PFSK-1 (cell line): ENCODE measurements at regions not wholly inside any gene's neighbourhood (a gene's known extent, or its start where the extent isn't known, plus 50 kb on each side); places are given as distances from the start of the nearest gene placed in this dataset.

Experiments
- FOXP2 ChIP-seq: optimal IDR thresholded peaks from 2 replicates; pipeline ENCODE3; 2011; ENCODE audit warnings: borderline replicate concordance, control low read depth, inconsistent platforms; ENCODE audit not compliant: insufficient read depth; ENCODE audit errors: extremely low read length, extremely low read depth
- POLR2AphosphoS5 ChIP-seq: IDR thresholded peaks from 2 replicates; pipeline ENCODE4 v1.6.1; 2012; ENCODE audit warnings: low read depth, mild to moderate bottlenecking, control low read depth, low read length, moderate library complexity
- SIN3A ChIP-seq: IDR thresholded peaks from 2 replicates; pipeline ENCODE4 v1.6.1; 2012; ENCODE audit warnings: mild to moderate bottlenecking, low read length, moderate library complexity, borderline replicate concordance; ENCODE audit not compliant: insufficient read depth
- TAF1 ChIP-seq: IDR thresholded peaks from 2 replicates; pipeline ENCODE4 v1.6.1; 2012; ENCODE audit warnings: low read length, control low read depth, borderline replicate concordance; ENCODE audit not compliant: insufficient read depth
- TF ChIP-seq, protein P1 (sequence below), 2 experiments: IDR thresholded peaks; 2 replicates each; pipeline versions ENCODE4 v1.6.1 to v1.8.0; 2011 to 2012; ENCODE audit warnings: low read depth in 2 of 2, low read length in 2 of 2, control low read depth in 1 of 2, inconsistent platforms in 1 of 2, mild to moderate bottlenecking in 1 of 2, moderate library complexity in 1 of 2; ENCODE audit not compliant: insufficient read depth in 1 of 2

DNA sequence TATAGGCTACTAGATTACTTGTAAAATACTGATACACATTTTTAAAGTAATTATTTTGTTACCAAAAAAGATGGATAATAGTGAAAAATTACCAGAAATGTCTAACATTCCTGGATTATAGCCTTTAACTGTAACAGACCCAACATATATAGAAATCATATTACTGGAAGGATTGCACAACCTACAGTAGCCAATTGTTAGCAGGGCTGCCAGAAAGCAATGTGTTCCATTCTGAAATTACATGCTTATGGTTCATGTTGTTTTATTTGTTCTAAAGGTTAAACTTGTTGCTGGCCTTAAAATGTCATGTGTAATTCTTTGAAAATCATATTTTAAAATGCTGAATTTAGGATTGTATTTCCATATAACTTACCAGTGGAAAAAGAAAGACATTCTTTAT is 793.6 kb upstream of the ACVR2A start:
- TF ChIP-seq FOXP2 (no peak), TAF1 (no peak), POLR2AphosphoS5 (no peak), SIN3A (no peak)
- TF ChIP-seq, protein P1, sequence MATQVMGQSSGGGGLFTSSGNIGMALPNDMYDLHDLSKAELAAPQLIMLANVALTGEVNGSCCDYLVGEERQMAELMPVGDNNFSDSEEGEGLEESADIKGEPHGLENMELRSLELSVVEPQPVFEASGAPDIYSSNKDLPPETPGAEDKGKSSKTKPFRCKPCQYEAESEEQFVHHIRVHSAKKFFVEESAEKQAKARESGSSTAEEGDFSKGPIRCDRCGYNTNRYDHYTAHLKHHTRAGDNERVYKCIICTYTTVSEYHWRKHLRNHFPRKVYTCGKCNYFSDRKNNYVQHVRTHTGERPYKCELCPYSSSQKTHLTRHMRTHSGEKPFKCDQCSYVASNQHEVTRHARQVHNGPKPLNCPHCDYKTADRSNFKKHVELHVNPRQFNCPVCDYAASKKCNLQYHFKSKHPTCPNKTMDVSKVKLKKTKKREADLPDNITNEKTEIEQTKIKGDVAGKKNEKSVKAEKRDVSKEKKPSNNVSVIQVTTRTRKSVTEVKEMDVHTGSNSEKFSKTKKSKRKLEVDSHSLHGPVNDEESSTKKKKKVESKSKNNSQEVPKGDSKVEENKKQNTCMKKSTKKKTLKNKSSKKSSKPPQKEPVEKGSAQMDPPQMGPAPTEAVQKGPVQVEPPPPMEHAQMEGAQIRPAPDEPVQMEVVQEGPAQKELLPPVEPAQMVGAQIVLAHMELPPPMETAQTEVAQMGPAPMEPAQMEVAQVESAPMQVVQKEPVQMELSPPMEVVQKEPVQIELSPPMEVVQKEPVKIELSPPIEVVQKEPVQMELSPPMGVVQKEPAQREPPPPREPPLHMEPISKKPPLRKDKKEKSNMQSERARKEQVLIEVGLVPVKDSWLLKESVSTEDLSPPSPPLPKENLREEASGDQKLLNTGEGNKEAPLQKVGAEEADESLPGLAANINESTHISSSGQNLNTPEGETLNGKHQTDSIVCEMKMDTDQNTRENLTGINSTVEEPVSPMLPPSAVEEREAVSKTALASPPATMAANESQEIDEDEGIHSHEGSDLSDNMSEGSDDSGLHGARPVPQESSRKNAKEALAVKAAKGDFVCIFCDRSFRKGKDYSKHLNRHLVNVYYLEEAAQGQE (IDR thresholded peaks at IDR 0.05; ENCODE audit: insufficient read depth in 1 of 2, low read depth in 2 of 2, low read length in 2 of 2) = no peak

DNA sequence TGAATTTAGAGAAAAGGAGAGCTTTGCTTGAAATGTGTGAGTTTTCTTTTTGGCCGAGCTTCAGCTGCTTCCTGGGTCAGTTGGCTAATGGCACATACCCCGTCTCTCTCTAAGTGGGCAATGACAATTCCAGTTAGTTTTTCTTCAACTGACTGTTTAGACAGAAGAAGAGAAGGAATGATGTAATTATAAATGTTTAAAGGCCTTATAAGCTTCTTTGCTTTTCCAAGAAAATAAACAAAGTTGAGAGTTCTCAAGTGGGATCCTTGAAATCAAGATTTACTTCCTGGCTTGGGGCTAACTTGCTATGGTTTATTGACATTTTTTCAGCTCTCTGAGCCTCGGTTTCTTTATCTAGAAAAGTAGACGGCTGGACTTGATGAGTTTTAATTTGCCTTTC is 794.9 kb upstream of the ACVR2A start:
- TF ChIP-seq, protein P1 (IDR thresholded peaks at IDR 0.05; ENCODE audit: insufficient read depth in 1 of 2, low read depth in 2 of 2, low read length in 2 of 2) = no peak
- TF ChIP-seq TAF1 = no peak
- TF ChIP-seq POLR2AphosphoS5 = no peak
- TF ChIP-seq SIN3A = no peak
- TF ChIP-seq FOXP2 = no peak

DNA sequence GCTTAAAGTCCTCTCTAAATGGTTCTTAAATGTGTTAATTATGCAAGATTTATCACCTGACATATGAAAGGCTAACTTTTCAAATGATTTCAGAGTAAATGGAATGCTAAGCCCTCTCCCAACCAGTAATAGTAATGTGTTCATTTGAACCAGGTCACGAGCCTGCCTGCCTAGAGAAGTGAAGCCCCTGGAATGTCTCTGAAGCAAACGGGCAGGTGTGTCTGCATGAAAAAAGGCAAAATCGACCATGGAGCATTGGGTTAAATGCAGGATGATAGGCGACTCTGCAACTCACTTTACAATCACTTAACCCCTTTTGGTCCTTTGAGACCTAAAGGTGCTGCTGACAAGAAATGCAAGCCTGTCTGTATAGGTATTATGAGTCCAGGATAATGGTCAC is 798.4 kb upstream of the ACVR2A start:
- TF ChIP-seq SIN3A = no peak
- TF ChIP-seq TAF1 = no peak
- no peak for TF ChIP-seq POLR2AphosphoS5
- no peak for TF ChIP-seq FOXP2
- TF ChIP-seq, protein P1 (IDR thresholded peaks at IDR 0.05; ENCODE audit: insufficient read depth in 1 of 2, low read depth in 2 of 2, low read length in 2 of 2) = no peak

DNA sequence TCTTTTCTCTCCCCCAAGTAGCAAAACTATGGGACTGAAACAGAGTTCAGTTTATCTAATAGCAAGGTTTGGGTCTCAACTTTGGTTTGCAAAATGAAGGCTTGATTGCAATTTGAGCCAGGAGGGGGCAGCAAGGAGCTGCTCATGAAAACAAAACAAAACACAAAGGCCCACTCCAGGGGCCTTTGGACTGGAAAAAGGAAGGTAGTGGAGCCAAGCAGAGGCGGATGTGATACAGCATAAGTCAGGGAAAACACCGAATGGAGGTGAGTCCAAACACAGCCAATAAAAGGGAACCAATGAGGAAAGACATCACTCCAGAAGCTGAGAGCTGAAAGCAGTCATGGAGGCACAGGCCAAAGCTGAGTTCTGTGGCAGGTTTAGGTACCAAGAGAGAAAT is 799.7 kb upstream of the ACVR2A start:
- TF ChIP-seq TAF1 (no peak), POLR2AphosphoS5 (no peak), SIN3A (no peak), FOXP2 (no peak)
- TF ChIP-seq, protein P1 (IDR thresholded peaks at IDR 0.05; ENCODE audit: insufficient read depth in 1 of 2, low read depth in 2 of 2, low read length in 2 of 2) = no peak

DNA sequence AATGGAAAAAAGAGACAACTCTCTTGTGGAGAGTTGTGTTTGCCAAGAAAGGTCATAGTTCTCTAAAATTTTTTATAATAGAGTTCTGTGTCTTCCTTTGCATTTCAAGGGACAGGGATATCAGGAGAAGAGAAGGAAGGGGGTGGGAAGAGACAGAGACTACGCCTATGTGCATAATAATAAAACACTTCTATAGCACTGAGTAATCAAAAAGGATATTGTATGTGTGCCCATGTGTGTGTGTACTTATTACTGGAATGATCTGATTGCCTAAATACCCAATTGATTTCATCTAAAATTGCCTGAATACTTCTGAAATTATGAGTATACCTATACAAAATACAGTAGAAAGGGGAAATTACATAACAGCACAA is 803.7 kb upstream of the ACVR2A start:
- TF ChIP-seq, protein P1 (IDR thresholded peaks at IDR 0.05; ENCODE audit: insufficient read depth in 1 of 2, low read depth in 2 of 2, low read length in 2 of 2) = no peak
- TF ChIP-seq TAF1 (no peak), SIN3A (no peak), FOXP2 (no peak), POLR2AphosphoS5 (no peak)
